ENCODE measurements at regions not wholly inside any gene's neighbourhood (a gene's known extent, or its start where the extent isn't known, plus 50 kb on each side); places are given as distances from the start of the nearest gene placed in this dataset.

DNA sequence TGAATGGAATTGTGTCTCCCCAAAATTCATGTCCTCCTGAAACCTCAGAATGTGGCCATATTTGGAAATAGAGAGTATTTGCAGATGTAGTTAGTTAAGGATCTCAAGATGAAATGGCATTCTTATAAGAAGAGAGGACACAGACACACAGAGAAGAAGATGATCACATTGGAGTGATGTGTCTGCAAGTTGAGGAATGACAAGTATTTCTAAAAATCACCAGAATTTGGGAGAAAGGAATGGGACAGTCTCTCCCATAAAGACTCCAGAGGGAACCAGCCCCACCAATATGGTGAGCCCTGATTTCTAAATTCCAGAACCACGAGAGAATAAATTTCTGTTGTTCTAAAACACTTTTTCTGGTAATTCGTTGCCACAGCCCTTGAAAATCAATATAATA is 166.3 kb downstream of the C1D start:
- TF ChIP-seq, protein P1, sequence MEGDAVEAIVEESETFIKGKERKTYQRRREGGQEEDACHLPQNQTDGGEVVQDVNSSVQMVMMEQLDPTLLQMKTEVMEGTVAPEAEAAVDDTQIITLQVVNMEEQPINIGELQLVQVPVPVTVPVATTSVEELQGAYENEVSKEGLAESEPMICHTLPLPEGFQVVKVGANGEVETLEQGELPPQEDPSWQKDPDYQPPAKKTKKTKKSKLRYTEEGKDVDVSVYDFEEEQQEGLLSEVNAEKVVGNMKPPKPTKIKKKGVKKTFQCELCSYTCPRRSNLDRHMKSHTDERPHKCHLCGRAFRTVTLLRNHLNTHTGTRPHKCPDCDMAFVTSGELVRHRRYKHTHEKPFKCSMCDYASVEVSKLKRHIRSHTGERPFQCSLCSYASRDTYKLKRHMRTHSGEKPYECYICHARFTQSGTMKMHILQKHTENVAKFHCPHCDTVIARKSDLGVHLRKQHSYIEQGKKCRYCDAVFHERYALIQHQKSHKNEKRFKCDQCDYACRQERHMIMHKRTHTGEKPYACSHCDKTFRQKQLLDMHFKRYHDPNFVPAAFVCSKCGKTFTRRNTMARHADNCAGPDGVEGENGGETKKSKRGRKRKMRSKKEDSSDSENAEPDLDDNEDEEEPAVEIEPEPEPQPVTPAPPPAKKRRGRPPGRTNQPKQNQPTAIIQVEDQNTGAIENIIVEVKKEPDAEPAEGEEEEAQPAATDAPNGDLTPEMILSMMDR (IDR thresholded peaks at IDR 0.05), result no peak
- TF ChIP-seq, protein P2, sequence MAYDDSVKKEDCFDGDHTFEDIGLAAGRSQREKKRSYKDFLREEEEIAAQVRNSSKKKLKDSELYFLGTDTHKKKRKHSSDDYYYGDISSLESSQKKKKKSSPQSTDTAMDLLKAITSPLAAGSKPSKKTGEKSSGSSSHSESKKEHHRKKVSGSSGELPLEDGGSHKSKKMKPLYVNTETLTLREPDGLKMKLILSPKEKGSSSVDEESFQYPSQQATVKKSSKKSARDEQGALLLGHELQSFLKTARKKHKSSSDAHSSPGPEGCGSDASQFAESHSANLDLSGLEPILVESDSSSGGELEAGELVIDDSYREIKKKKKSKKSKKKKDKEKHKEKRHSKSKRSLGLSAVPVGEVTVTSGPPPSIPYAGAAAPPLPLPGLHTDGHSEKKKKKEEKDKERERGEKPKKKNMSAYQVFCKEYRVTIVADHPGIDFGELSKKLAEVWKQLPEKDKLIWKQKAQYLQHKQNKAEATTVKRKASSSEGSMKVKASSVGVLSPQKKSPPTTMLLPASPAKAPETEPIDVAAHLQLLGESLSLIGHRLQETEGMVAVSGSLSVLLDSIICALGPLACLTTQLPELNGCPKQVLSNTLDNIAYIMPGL (CRISPR knock-in tag; IDR thresholded peaks at IDR 0.05; ENCODE audit: borderline replicate concordance), result no peak
- TF ChIP-seq, protein P3, sequence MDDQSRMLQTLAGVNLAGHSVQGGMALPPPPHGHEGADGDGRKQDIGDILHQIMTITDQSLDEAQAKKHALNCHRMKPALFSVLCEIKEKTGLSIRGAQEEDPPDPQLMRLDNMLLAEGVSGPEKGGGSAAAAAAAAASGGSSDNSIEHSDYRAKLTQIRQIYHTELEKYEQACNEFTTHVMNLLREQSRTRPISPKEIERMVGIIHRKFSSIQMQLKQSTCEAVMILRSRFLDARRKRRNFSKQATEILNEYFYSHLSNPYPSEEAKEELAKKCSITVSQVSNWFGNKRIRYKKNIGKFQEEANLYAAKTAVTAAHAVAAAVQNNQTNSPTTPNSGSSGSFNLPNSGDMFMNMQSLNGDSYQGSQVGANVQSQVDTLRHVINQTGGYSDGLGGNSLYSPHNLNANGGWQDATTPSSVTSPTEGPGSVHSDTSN (IDR thresholded peaks at IDR 0.05), result no peak
